WTC11 (cell line): ENCODE measurements at regions not wholly inside any gene's neighbourhood (a gene's known extent, or its start where the extent isn't known, plus 50 kb on each side); places are given as distances from the start of the nearest gene placed in this dataset.

ENCODE experiments used
- ATAC-seq: fragments of 200-7000 bp; cut with Tn5 transposase; 2 replicates; pipeline ENCODE4 v1.10.0; 2021; ENCODE audit warnings: mild to moderate bottlenecking, moderate library complexity
- CTCF ChIA-PET: fragments of 300-600 bp; sonication (Branson Sonifier 250); formaldehyde crosslinking; loops from one replicate; lab custom pipeline; 2021; ENCODE audit warnings: antibody characterized with exemption; lab: Charles Lee
- POLR2A ChIA-PET: fragments of 350-600 bp; sonication (Branson Sonifier 250); formaldehyde crosslinking; loops from one replicate; lab custom pipeline; 2021; ENCODE audit warnings: antibody characterized with exemption; lab: Charles Lee
- DNase-seq: peaks from one replicate; pipeline ENCODE4 v3.0.0; 2021; ENCODE audit warnings: low spot score
- H3K27ac Mint-ChIP-seq: 2 replicates; pipeline ENCODE4 v1.8.0; 2021; ENCODE audit warnings: mixed read lengths
- H3K27me3 Mint-ChIP-seq: 2 replicates; pipeline ENCODE4 v1.8.0; 2021; ENCODE audit warnings: low read depth, mild to moderate bottlenecking, moderate library complexity, mixed read lengths
- H3K36me3 Mint-ChIP-seq: 2 replicates; pipeline ENCODE4 v1.8.0; 2021; ENCODE audit warnings: mixed read lengths
- H3K4me1 Mint-ChIP-seq: 2 replicates; pipeline ENCODE4 v1.8.0; 2022; ENCODE audit warnings: mixed read lengths
- H3K4me3 Mint-ChIP-seq: 2 replicates; pipeline ENCODE4 v1.8.0; 2021; ENCODE audit warnings: mild to moderate bottlenecking, moderate library complexity, mixed read lengths
- H3K9me3 Mint-ChIP-seq: 2 replicates; pipeline ENCODE4 v1.8.0; 2021; ENCODE audit warnings: mixed read lengths
- ELF4 ChIP-seq: sonication (generic); formaldehyde crosslinking; IDR thresholded peaks from 2 replicates; pipeline ENCODE4 v1.8.1; 2022; ENCODE audit warnings: low read depth, mild to moderate bottlenecking, moderate library complexity, missing genetic modification reagents
- FOXK1 ChIP-seq: sonication (generic); formaldehyde crosslinking; IDR thresholded peaks from 2 replicates; pipeline ENCODE4 v1.8.0; 2022; ENCODE audit warnings: mild to moderate bottlenecking, moderate library complexity, missing genetic modification reagents
- GTF2I ChIP-seq: fragments of 250-450 bp; sonication (Bioruptor Pico); conservative IDR thresholded peaks from 2 replicates; pipeline ENCODE4 v1.4.0; 2021; ENCODE audit warnings: mild to moderate bottlenecking
- JAZF1 ChIP-seq: fragments of 250-450 bp; sonication (Bioruptor Pico); IDR thresholded peaks from 2 replicates; pipeline ENCODE4 v1.9.0; 2021; ENCODE audit warnings: moderate library complexity, mild to moderate bottlenecking, inconsistent platforms
- KAT7 ChIP-seq: sonication (generic); formaldehyde crosslinking; IDR thresholded peaks from 2 replicates; pipeline ENCODE4 v1.8.1; 2023; ENCODE audit warnings: missing genetic modification reagents, mild to moderate bottlenecking, borderline replicate concordance
- NFE2L1 ChIP-seq: sonication (generic); formaldehyde crosslinking; IDR thresholded peaks from 2 replicates; pipeline ENCODE4 v1.8.1; 2023; ENCODE audit warnings: missing genetic modification reagents
- SMAD4 ChIP-seq: sonication (generic); formaldehyde crosslinking; IDR thresholded peaks from 2 replicates; pipeline ENCODE4 v1.8.0; 2022; ENCODE audit warnings: mild to moderate bottlenecking, missing genetic modification reagents
- SOX15 ChIP-seq: fragments of 250-450 bp; sonication (Bioruptor Pico); IDR thresholded peaks from 2 replicates; pipeline ENCODE4 v1.9.0; 2021; ENCODE audit warnings: mild to moderate bottlenecking
- TCF7 ChIP-seq: sonication (generic); formaldehyde crosslinking; IDR thresholded peaks from 2 replicates; pipeline ENCODE4 v1.8.0; 2022; ENCODE audit warnings: mild to moderate bottlenecking, low read depth, missing genetic modification reagents, moderate library complexity
- TEAD4 ChIP-seq: sonication (generic); formaldehyde crosslinking; IDR thresholded peaks from 2 replicates; pipeline ENCODE4 v1.8.0; 2022; ENCODE audit warnings: mild to moderate bottlenecking, missing genetic modification reagents
- TP53 ChIP-seq: sonication (generic); formaldehyde crosslinking; IDR thresholded peaks from 2 replicates; pipeline ENCODE4 v1.8.1; 2023; ENCODE audit warnings: mild to moderate bottlenecking, missing genetic modification reagents
- ZNF317 ChIP-seq: sonication (generic); formaldehyde crosslinking; IDR thresholded peaks from 2 replicates; pipeline ENCODE4 v1.8.1; 2023; ENCODE audit warnings: low read depth, mild to moderate bottlenecking, moderate library complexity, missing genetic modification reagents, borderline replicate concordance
- ZNF416 ChIP-seq: fragments of 250-450 bp; sonication (Bioruptor Pico); IDR thresholded peaks from 2 replicates; pipeline ENCODE4 v1.9.0; 2021; ENCODE audit warnings: mild to moderate bottlenecking, inconsistent platforms
- TF ChIP-seq, protein P1 (sequence below): fragments of 200-600 bp; IDR thresholded peaks from 2 replicates; pipeline ENCODE4 v1.8.0; 2022; ENCODE audit warnings: antibody characterized with exemption
- TF ChIP-seq, protein P2 (sequence below): fragments of 250-450 bp; sonication (Bioruptor Pico); IDR thresholded peaks from 2 replicates; pipeline ENCODE4 v1.9.0; 2021; ENCODE audit warnings: mild to moderate bottlenecking
- TF ChIP-seq, protein P3 (sequence below): fragments of 250-450 bp; sonication (Bioruptor Pico); IDR thresholded peaks from 2 replicates; pipeline ENCODE4 v1.9.0; 2021; ENCODE audit warnings: moderate library complexity, mild to moderate bottlenecking, inconsistent platforms, borderline replicate concordance
- TF ChIP-seq, protein P4 (sequence below): sonication (generic); formaldehyde crosslinking; IDR thresholded peaks from 2 replicates; pipeline ENCODE4 v1.8.0; 2022; ENCODE audit warnings: mild to moderate bottlenecking, missing genetic modification reagents
- TF ChIP-seq, protein P5 (sequence below): fragments of 250-450 bp; sonication (Bioruptor Pico); IDR thresholded peaks from 2 replicates; pipeline ENCODE4 v1.8.0; 2021; ENCODE audit warnings: mild to moderate bottlenecking

DNA sequence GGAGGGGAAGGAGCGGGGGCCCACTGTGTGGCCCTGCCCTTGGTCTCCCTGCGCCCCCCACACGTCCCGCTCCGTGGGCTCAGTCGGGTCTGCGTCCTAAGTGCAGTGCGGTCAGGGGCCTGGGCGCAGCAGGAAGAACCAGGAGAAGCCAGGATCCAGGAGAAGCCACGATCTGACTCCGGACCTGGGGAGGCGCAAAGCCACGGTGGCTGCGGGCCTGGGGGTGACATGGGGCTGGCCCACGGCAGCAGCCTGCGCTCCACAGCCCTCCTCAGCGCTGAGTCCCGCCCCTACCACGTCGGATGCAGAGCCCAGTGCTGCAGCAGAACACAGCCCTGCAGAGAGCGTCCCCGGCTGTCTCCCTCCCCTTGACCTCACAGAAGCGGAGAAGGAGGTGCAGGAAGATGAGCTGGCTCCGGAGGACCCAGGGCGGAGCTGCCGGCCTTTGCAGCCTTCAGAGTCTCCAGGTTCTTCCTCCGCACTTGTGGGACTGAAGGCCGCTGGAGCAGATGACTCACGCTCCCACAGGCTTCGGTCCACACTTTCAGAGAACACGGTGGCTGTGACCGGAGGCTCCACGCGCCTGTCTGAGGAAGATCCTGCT, 589.2 kb upstream of the SALL3 start:
- no peak overlapping the region for H3K27ac Mint-ChIP-seq
- TF ChIP-seq, protein P1, sequence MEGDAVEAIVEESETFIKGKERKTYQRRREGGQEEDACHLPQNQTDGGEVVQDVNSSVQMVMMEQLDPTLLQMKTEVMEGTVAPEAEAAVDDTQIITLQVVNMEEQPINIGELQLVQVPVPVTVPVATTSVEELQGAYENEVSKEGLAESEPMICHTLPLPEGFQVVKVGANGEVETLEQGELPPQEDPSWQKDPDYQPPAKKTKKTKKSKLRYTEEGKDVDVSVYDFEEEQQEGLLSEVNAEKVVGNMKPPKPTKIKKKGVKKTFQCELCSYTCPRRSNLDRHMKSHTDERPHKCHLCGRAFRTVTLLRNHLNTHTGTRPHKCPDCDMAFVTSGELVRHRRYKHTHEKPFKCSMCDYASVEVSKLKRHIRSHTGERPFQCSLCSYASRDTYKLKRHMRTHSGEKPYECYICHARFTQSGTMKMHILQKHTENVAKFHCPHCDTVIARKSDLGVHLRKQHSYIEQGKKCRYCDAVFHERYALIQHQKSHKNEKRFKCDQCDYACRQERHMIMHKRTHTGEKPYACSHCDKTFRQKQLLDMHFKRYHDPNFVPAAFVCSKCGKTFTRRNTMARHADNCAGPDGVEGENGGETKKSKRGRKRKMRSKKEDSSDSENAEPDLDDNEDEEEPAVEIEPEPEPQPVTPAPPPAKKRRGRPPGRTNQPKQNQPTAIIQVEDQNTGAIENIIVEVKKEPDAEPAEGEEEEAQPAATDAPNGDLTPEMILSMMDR: no peak
- TF ChIP-seq TP53 (no peak), SMAD4 (CRISPR knock-in tag) (no peak), ZNF416 (CRISPR knock-in tag) (no peak), ELF4 (CRISPR knock-in tag) (no peak), FOXK1 (CRISPR knock-in tag) (no peak), NFE2L1 (CRISPR knock-in tag) (no peak), SOX15 (CRISPR knock-in tag) (no peak), TCF7 (CRISPR knock-in tag) (no peak)
- TF ChIP-seq, protein P2, sequence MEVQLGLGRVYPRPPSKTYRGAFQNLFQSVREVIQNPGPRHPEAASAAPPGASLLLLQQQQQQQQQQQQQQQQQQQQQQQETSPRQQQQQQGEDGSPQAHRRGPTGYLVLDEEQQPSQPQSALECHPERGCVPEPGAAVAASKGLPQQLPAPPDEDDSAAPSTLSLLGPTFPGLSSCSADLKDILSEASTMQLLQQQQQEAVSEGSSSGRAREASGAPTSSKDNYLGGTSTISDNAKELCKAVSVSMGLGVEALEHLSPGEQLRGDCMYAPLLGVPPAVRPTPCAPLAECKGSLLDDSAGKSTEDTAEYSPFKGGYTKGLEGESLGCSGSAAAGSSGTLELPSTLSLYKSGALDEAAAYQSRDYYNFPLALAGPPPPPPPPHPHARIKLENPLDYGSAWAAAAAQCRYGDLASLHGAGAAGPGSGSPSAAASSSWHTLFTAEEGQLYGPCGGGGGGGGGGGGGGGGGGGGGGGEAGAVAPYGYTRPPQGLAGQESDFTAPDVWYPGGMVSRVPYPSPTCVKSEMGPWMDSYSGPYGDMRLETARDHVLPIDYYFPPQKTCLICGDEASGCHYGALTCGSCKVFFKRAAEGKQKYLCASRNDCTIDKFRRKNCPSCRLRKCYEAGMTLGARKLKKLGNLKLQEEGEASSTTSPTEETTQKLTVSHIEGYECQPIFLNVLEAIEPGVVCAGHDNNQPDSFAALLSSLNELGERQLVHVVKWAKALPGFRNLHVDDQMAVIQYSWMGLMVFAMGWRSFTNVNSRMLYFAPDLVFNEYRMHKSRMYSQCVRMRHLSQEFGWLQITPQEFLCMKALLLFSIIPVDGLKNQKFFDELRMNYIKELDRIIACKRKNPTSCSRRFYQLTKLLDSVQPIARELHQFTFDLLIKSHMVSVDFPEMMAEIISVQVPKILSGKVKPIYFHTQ (CRISPR knock-in tag): no peak
- TF ChIP-seq, protein P3, sequence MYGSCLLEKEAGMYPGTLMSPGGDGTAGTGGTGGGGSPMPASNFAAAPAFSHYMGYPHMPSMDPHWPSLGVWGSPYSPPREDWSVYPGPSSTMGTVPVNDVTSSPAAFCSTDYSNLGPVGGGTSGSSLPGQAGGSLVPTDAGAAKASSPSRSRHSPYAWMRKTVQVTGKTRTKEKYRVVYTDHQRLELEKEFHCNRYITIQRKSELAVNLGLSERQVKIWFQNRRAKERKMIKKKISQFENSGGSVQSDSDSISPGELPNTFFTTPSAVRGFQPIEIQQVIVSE (CRISPR knock-in tag): no peak
- TF ChIP-seq, protein P4, sequence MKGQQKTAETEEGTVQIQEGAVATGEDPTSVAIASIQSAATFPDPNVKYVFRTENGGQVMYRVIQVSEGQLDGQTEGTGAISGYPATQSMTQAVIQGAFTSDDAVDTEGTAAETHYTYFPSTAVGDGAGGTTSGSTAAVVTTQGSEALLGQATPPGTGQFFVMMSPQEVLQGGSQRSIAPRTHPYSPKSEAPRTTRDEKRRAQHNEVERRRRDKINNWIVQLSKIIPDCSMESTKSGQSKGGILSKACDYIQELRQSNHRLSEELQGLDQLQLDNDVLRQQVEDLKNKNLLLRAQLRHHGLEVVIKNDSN (CRISPR knock-in tag): no peak
- TF ChIP-seq, all 79 proteins: peak for 0
- Mint-ChIP-seq H3K4me1 (no peaks in the 10 kb centered on the region), H3K4me3 (no peak overlapping the region), H3K9me3 (peaks cover 50% of the 10 kb centered on the region), H3K27me3 (peaks cover 3% of the 10 kb centered on the region), H3K36me3 (peaks cover 37% of the 10 kb centered on the region)
- ATAC-seq: no peak
- DNase-seq: no peak
- ChIA-PET CTCF (no interaction called here), POLR2A (no interaction called here)

DNA sequence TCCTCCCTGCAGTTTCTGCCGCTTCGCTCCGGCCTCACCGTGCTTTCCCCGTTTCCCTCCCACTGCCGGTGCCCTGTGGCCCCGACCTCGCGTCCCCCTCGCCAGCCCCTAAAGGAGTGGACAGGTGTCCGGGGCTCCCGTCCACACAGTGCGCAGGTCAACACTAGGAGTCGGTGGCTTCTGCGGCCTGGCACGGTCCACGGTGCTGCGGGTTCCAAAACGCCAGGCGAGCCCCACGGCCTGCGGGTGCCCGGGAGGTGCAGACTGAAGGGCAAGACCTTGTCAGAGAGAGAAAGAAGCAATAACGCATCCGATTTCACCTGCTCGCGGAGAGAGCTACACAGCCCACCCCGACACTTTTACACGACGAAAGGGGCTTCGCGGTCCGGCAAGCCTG, 588.7 kb upstream of the SALL3 start:
- POLR2A ChIA-PET: no interaction called here
- peaks cover 50% of the 10 kb centered on the region for H3K9me3 Mint-ChIP-seq
- H3K4me1 Mint-ChIP-seq: no peaks in the 10 kb centered on the region
- no peak for ATAC-seq
- CTCF ChIA-PET: no interaction called here
- no peak for TF ChIP-seq NFE2L1 (CRISPR knock-in tag)
- no peak for TF ChIP-seq ZNF317 (CRISPR knock-in tag)
- TF ChIP-seq, protein P4 (CRISPR knock-in tag): no peak
- TF ChIP-seq GTF2I (CRISPR knock-in tag): no peak
- TF ChIP-seq TEAD4 (CRISPR knock-in tag): no peak
- TF ChIP-seq KAT7 (CRISPR knock-in tag): no peak
- no peak for TF ChIP-seq JAZF1 (CRISPR knock-in tag)
- TF ChIP-seq, protein P5, sequence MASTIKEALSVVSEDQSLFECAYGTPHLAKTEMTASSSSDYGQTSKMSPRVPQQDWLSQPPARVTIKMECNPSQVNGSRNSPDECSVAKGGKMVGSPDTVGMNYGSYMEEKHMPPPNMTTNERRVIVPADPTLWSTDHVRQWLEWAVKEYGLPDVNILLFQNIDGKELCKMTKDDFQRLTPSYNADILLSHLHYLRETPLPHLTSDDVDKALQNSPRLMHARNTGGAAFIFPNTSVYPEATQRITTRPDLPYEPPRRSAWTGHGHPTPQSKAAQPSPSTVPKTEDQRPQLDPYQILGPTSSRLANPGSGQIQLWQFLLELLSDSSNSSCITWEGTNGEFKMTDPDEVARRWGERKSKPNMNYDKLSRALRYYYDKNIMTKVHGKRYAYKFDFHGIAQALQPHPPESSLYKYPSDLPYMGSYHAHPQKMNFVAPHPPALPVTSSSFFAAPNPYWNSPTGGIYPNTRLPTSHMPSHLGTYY (CRISPR knock-in tag): no peak
- TF ChIP-seq, all 79 proteins: peak for 0
- Mint-ChIP-seq H3K27me3 (peaks cover 7% of the 10 kb centered on the region), H3K36me3 (peaks cover 42% of the 10 kb centered on the region), H3K4me3 (no peak overlapping the region), H3K27ac (no peak overlapping the region)
- no peak for DNase-seq
